ENCODE measurements at regions not wholly inside any gene's neighbourhood (a gene's known extent, or its start where the extent isn't known, plus 50 kb on each side); places are given as distances from the start of the nearest gene placed in this dataset.
"Not testable (repeated sequence)": the region's sequence is repeated elsewhere in the genome, so short reads cannot be mapped to it uniquely, and the experiment has no call there.

GRCh38 chr5:18800293-18801025, 1166.2 kb downstream of the TAF11L14 start:
- Histone ChIP-seq H3K27ac (no peak overlapping the region), H3K4me3 (ENCODE audit: low read depth in 1 of 2, low read length in 1 of 2) (no peak overlapping the region), H3K4me1 (ENCODE audit: control insufficient read depth in 1 of 2, insufficient read depth in 1 of 2, low read depth in 1 of 2, low read length in 1 of 2) (no peaks in the 10 kb centered on the region), H3K9me3 (no peaks in the 10 kb centered on the region), H3K36me3 (no peaks in the 10 kb centered on the region), H3K27me3 (no peaks in the 10 kb centered on the region)
- TF ChIP-seq CTCF (IDR thresholded peaks at IDR 0.05) = no peak

- H3K36me3 ChIP-seq; H3K27ac ChIP-seq; H3K27me3 ChIP-seq; H3K4me1 ChIP-seq (ENCODE audit: control insufficient read depth in 1 of 2, insufficient read depth in 1 of 2, low read depth in 1 of 2, low read length in 1 of 2); H3K4me3 ChIP-seq (ENCODE audit: low read depth in 1 of 2, low read length in 1 of 2); H3K9me3 ChIP-seq: not testable (repeated sequence)
These were observed 1167.2 kb downstream of the TAF11L14 start for GRCh38 chr5:18801413-18801812.

GRCh38 chr5:18802336-18802735, 1168.1 kb downstream of the TAF11L14 start:
- H3K27me3 ChIP-seq = no peaks in the 10 kb centered on the region
- H3K9me3 ChIP-seq = no peaks in the 10 kb centered on the region
- no peaks in the 10 kb centered on the region for H3K36me3 ChIP-seq
- H3K27ac ChIP-seq = no peak overlapping the region
- no peak overlapping the region for H3K4me3 ChIP-seq (ENCODE audit: low read depth in 1 of 2, low read length in 1 of 2)
- H3K4me1 ChIP-seq (ENCODE audit: control insufficient read depth in 1 of 2, insufficient read depth in 1 of 2, low read depth in 1 of 2, low read length in 1 of 2) = no peaks in the 10 kb centered on the region
- no peak for TF ChIP-seq CTCF (IDR thresholded peaks at IDR 0.05)

- no peaks in the 10 kb centered on the region for H3K9me3 ChIP-seq
- H3K36me3 ChIP-seq = no peaks in the 10 kb centered on the region
- no peaks in the 10 kb centered on the region for H3K4me1 ChIP-seq (ENCODE audit: control insufficient read depth in 1 of 2, insufficient read depth in 1 of 2, low read depth in 1 of 2, low read length in 1 of 2)
- TF ChIP-seq CTCF (IDR thresholded peaks at IDR 0.05) = no peak
- no peak overlapping the region for H3K27ac ChIP-seq
- H3K27me3 ChIP-seq = no peaks in the 10 kb centered on the region
- no peak overlapping the region for H3K4me3 ChIP-seq (ENCODE audit: low read depth in 1 of 2, low read length in 1 of 2)
These were observed 1171.1 kb downstream of the TAF11L14 start for GRCh38 chr5:18805376-18805775.

GRCh38 chr5:18807256-18808149, 1173.2 kb downstream of the TAF11L14 start:
- H3K4me3 ChIP-seq (ENCODE audit: low read depth in 1 of 2, low read length in 1 of 2) = no peak overlapping the region
- H3K4me1 ChIP-seq (ENCODE audit: control insufficient read depth in 1 of 2, insufficient read depth in 1 of 2, low read depth in 1 of 2, low read length in 1 of 2) = no peaks in the 10 kb centered on the region
- no peaks in the 10 kb centered on the region for H3K36me3 ChIP-seq
- H3K27ac ChIP-seq = no peak overlapping the region
- H3K9me3 ChIP-seq = no peaks in the 10 kb centered on the region
- no peaks in the 10 kb centered on the region for H3K27me3 ChIP-seq
- no peak for TF ChIP-seq CTCF (IDR thresholded peaks at IDR 0.05)

GRCh38 chr5:18811661-18812060, 1176.3 kb downstream of the CDH18 start:
- H3K4me3 ChIP-seq (ENCODE audit: low read depth in 1 of 2, low read length in 1 of 2) = no peak overlapping the region
- no peaks in the 10 kb centered on the region for H3K4me1 ChIP-seq (ENCODE audit: control insufficient read depth in 1 of 2, insufficient read depth in 1 of 2, low read depth in 1 of 2, low read length in 1 of 2)
- H3K36me3 ChIP-seq = no peaks in the 10 kb centered on the region
- H3K27ac ChIP-seq = no peak overlapping the region
- no peaks in the 10 kb centered on the region for H3K27me3 ChIP-seq
- no peaks in the 10 kb centered on the region for H3K9me3 ChIP-seq
- TF ChIP-seq CTCF (IDR thresholded peaks at IDR 0.05) = no peak
